WERI-Rb-1 (cell line): ENCODE measurements at regions not wholly inside any gene's neighbourhood (a gene's known extent, or its start where the extent isn't known, plus 50 kb on each side); places are given as distances from the start of the nearest gene placed in this dataset.

Source experiments
- DNase-seq: peaks from one replicate; pipeline ENCODE4 v3.0.0-alpha.2; 2020
- H3K27ac ChIP-seq: fragments of 250-450 bp; sonication (Bioruptor Pico); 2 replicates; pipeline ENCODE4 v1.5.1; 2020; ENCODE audit warnings: mild to moderate bottlenecking, moderate library complexity
- H3K27me3 ChIP-seq: fragments of 250-450 bp; sonication (Bioruptor Pico); 2 replicates; pipeline ENCODE4 v1.5.1; 2021; ENCODE audit warnings: mild to moderate bottlenecking, low read depth, moderate library complexity; ENCODE audit not compliant: insufficient read depth, severe bottlenecking
- H3K36me3 ChIP-seq: fragments of 250-450 bp; sonication (Bioruptor Pico); 2 replicates; pipeline ENCODE4 v1.5.1; 2020; ENCODE audit warnings: mild to moderate bottlenecking, moderate library complexity
- H3K4me3 ChIP-seq: 2 replicates; pipeline ENCODE4 v1.5.1; 2011; ENCODE audit warnings: low read depth, mild to moderate bottlenecking, control low read depth, low read length
- H3K9me3 ChIP-seq: fragments of 250-450 bp; sonication (Bioruptor Pico); 2 replicates; pipeline ENCODE4 v1.5.1; 2021; ENCODE audit warnings: mild to moderate bottlenecking, moderate library complexity; ENCODE audit not compliant: severe bottlenecking
- CTCF ChIP-seq: IDR thresholded peaks from 2 replicates; pipeline ENCODE4 v1.5.1; 2011; ENCODE audit warnings: low read depth, mild to moderate bottlenecking, control low read depth, inconsistent platforms, low read length

DNA sequence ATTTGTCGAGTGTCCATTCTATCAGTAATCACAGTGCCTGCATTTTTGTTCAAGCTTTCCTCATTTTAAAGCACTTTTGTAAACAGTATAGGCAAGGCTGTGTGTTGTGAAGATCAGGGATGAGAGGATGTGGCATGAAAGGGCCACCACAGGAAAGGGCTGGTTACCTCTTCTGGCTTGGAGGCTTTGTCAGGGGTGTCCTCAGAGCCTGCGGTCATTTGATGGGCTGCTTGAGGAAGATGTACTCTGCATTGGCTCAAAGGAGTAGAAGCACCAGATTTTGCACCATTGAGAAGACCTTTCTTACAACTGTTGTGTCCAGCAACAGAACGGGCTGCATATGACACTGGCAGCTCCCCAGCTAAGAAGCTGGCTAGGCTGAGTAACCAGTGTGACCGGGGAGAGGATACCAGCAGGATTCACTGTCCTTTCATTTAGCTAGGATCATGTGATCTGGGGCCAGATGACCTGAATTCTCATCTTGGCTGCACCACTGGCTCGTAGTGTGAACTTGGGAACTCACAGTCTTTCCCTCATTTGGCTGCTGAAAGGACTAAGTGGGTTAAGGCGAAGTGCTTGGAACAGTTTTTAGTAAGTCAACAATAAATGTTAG is 380.2 kb downstream of the FGF9 start:
- Histone ChIP-seq H3K4me3 (no peak overlapping the region), H3K27me3 (peaks cover 100% of the 10 kb centered on the region)

DNA sequence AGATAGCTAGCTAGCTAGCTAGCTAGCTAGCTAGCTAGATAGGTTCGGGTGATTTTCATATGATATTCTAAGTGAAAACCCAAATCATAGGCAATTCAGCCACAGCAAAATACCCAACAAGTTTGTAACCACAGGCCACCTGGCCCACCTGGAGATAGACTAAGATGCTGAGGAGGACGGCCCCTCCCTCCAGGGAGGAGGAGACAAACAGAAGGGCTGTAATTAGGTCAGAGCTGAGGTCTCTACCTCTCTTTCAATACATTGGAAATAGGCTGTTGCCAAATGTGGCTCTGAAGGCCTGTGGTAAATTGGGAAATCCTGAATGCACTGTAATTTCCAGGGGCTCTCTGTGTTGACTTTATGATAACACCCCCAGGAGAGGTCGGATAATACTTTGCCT is 382.2 kb downstream of the FGF9 start:
- Histone ChIP-seq H3K36me3 (no peaks in the 10 kb centered on the region), H3K27ac (no peak overlapping the region), H3K27me3 (peaks cover 100% of the 10 kb centered on the region), H3K9me3 (peaks cover 3% of the 10 kb centered on the region), H3K4me3 (no peak overlapping the region)
- DNase-seq = no peak
- TF ChIP-seq CTCF = no peak

More for the DNA sequence above, 380.2 kb downstream of the FGF9 start:
- TF ChIP-seq CTCF = no peak
- no peak for DNase-seq
- Histone ChIP-seq H3K36me3 (no peaks in the 10 kb centered on the region), H3K27ac (no peak overlapping the region), H3K9me3 (peaks cover 3% of the 10 kb centered on the region)

GRCh38 chr13:22055259-22055658 is 384.4 kb downstream of the FGF9 start:
- H3K36me3 ChIP-seq = no peaks in the 10 kb centered on the region
- no peak overlapping the region for H3K27ac ChIP-seq
- no peak for DNase-seq
- H3K4me3 ChIP-seq = no peak overlapping the region
- no peak for TF ChIP-seq CTCF
- H3K9me3 ChIP-seq = peaks cover 3% of the 10 kb centered on the region
- peaks cover 100% of the 10 kb centered on the region for H3K27me3 ChIP-seq

- no peak overlapping the region for H3K4me3 ChIP-seq
- H3K27me3 ChIP-seq = peaks cover 99% of the 10 kb centered on the region
- H3K27ac ChIP-seq = no peak overlapping the region
- DNase-seq = no peak
- no peaks in the 10 kb centered on the region for H3K36me3 ChIP-seq
- TF ChIP-seq CTCF = no peak
- no peaks in the 10 kb centered on the region for H3K9me3 ChIP-seq
Observed at GRCh38 chr13:22060187-22060586, 389.3 kb downstream of the FGF9 start.

DNA sequence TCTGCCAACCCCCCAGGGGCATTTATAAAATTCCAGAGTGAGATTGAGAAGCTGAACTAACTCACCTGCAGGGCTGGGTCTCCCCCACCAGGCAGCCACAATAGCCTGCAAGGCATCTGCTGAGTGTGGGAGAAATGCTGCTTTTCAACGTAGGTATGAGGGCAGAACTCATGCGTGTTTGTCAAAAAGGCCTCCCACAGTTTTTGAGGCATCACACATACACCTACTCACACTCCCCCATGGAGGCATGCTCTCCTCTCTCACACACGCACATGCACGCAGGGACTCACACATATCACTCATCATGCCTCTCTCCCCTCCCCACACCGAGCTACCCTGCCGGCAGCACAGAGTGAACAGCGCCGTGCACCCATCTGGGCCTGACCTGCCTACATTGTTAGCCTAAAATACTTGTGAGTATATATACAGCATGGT is 390.5 kb downstream of the FGF9 start:
- Histone ChIP-seq H3K36me3 (no peaks in the 10 kb centered on the region), H3K27me3 (peaks cover 95% of the 10 kb centered on the region), H3K4me3 (no peak overlapping the region), H3K27ac (no peak overlapping the region), H3K9me3 (no peaks in the 10 kb centered on the region)
- TF ChIP-seq CTCF = no peak
- no peak for DNase-seq

DNA sequence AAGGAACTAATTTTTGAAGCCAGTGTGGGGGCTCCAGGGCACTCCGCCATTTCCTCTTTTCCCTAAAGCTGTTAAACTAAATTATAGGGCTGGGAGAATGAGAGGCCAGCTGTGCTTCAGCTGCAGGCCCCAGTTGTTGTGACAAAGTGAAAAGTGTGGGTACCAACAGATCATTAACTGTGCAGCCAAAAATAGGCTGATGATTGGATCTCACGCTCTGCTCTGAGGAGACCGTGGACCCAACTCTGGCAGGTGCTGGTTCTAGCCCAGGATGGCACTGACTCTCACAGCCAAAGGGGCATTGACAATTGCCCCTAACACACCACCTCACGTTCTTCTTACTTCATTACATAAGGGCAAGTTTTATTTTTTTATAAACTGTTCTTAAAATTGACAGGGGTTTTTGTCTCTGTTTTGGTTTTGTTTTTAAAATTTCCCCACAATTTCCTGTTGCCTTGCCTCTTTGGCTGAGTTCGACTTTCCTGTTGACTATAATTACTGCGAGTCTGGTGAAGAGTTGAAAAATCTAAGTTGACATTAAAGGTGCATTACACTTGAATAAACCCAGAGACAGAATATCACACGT is 391.0 kb downstream of the FGF9 start:
- no peaks in the 10 kb centered on the region for H3K9me3 ChIP-seq
- TF ChIP-seq CTCF = no peak
- H3K36me3 ChIP-seq = no peaks in the 10 kb centered on the region
- no peak overlapping the region for H3K27ac ChIP-seq
- H3K27me3 ChIP-seq = peaks cover 95% of the 10 kb centered on the region
- DNase-seq = no peak
- H3K4me3 ChIP-seq = no peak overlapping the region
